ENCODE measurements at regions not wholly inside any gene's neighbourhood (a gene's known extent, or its start where the extent isn't known, plus 50 kb on each side); places are given as distances from the start of the nearest gene placed in this dataset.

DNA sequence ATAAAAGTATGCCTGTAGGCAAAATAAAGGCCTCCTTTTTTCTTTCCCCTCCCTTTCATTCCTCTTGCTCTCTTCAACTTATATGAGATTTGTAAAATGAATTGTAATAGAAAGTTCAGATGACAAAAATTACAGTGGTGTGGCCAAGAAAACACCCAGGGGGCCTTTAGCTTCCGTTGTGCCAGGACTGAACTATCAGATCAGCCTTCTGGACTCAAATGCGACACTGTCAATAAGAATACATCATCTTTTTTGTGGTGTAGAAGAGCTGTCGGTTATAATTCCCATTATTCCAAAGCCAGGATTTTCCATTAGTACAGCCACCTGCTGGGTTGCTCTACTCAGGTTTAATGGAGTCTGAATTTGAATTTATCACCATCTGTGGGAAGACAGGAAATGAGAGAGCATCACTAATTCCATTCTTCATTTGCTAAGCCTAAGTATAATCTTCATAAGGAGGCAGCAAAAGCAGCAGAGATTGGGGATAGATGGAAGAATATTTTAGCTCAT lies 443.4 kb downstream of the ANXA1 start:
- TF ChIP-seq, protein P1, sequence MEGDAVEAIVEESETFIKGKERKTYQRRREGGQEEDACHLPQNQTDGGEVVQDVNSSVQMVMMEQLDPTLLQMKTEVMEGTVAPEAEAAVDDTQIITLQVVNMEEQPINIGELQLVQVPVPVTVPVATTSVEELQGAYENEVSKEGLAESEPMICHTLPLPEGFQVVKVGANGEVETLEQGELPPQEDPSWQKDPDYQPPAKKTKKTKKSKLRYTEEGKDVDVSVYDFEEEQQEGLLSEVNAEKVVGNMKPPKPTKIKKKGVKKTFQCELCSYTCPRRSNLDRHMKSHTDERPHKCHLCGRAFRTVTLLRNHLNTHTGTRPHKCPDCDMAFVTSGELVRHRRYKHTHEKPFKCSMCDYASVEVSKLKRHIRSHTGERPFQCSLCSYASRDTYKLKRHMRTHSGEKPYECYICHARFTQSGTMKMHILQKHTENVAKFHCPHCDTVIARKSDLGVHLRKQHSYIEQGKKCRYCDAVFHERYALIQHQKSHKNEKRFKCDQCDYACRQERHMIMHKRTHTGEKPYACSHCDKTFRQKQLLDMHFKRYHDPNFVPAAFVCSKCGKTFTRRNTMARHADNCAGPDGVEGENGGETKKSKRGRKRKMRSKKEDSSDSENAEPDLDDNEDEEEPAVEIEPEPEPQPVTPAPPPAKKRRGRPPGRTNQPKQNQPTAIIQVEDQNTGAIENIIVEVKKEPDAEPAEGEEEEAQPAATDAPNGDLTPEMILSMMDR (conservative IDR thresholded peaks at IDR 0.05; ENCODE audit: control insufficient read depth, insufficient read depth, low read depth, low read length): no peak
- H3K4me3 ChIP-seq (ENCODE audit: control insufficient read depth, low read depth, low read length): no peak overlapping the region
- DNase-seq (ENCODE audit: low read depth): no peak

GRCh38 chr9:73596321-73596720 lies 444.7 kb downstream of the ANXA1 start:
- TF ChIP-seq, protein P1 (conservative IDR thresholded peaks at IDR 0.05; ENCODE audit: control insufficient read depth, insufficient read depth, low read depth, low read length): no peak
- DNase-seq (ENCODE audit: low read depth): no peak
- no peak overlapping the region for H3K4me3 ChIP-seq (ENCODE audit: control insufficient read depth, low read depth, low read length)

- DNase-seq (ENCODE audit: low read depth): no peak
- TF ChIP-seq, protein P1 (conservative IDR thresholded peaks at IDR 0.05; ENCODE audit: control insufficient read depth, insufficient read depth, low read depth, low read length): no peak
- no peak overlapping the region for H3K4me3 ChIP-seq (ENCODE audit: control insufficient read depth, low read depth, low read length)
These were observed 445.4 kb downstream of the ANXA1 start for GRCh38 chr9:73597039-73597438.

DNA sequence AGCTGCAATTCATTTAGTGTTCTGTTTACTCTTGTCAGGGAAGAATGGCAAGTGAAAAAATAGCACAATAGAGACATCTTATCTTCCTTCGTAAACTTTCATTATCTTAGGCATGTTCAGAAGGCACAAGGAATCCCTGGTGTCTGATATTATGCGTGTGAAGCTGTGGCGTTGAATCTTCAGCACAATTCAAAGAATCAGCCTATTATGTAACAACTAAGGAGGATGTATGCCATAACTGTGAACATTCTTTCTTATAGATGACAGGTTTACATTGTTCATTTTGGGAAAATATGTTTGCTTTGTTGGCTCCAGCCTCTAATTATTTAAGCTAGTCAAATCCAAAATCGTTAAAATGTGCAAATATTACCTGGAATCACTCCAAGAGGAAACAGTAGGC lies 446.1 kb downstream of the ANXA1 start:
- no peak for DNase-seq (ENCODE audit: low read depth)
- no peak overlapping the region for H3K4me3 ChIP-seq (ENCODE audit: control insufficient read depth, low read depth, low read length)
- TF ChIP-seq, protein P1 (conservative IDR thresholded peaks at IDR 0.05; ENCODE audit: control insufficient read depth, insufficient read depth, low read depth, low read length): no peak

GRCh38 chr9:73609381-73609780 lies 457.7 kb downstream of the ANXA1 start:
- no peak for DNase-seq (ENCODE audit: low read depth)
- no peak overlapping the region for H3K4me3 ChIP-seq (ENCODE audit: control insufficient read depth, low read depth, low read length)
- TF ChIP-seq, protein P1 (conservative IDR thresholded peaks at IDR 0.05; ENCODE audit: control insufficient read depth, insufficient read depth, low read depth, low read length): no peak

DNA sequence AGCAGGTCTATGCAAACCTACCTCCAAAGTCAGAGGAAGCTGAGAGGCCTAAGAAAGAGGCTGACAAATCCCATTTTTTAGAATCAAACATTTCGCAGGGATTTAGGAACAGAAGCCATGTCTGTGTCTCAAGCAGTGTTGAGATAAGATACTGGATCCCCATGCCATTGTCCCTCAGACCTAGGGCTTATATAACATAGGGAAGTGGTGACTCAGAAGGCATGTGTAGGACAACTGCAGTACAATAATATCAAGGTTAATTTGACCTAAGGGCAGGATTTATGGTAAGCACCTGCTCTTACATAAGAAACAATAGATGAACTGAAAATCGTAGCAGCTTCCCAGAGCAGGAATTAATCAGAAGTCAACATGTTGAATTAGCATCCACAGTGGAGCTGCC lies 459.4 kb downstream of the ANXA1 start:
- TF ChIP-seq, protein P1 (conservative IDR thresholded peaks at IDR 0.05; ENCODE audit: control insufficient read depth, insufficient read depth, low read depth, low read length): no peak
- H3K4me3 ChIP-seq (ENCODE audit: control insufficient read depth, low read depth, low read length): no peak overlapping the region
- DNase-seq (ENCODE audit: low read depth): no peak
